ENCODE measurements at regions not wholly inside any gene's neighbourhood (a gene's known extent, or its start where the extent isn't known, plus 50 kb on each side); places are given as distances from the start of the nearest gene placed in this dataset.

- TF ChIP-seq EZH2 (IDR thresholded peaks at IDR 0.05; ENCODE audit: insufficient read depth, poor library complexity, severe bottlenecking): no peak
- TF ChIP-seq EZH2phosphoT487 (IDR thresholded peaks at IDR 0.05; ENCODE audit: insufficient read depth, low read depth): no peak
Measured at GRCh38 chr16:60852635-60853034, 1183.6 kb downstream of the CDH8 start.
